K562 (cell line): ENCODE measurements at regions not wholly inside any gene's neighbourhood (a gene's known extent, or its start where the extent isn't known, plus 50 kb on each side); places are given as distances from the start of the nearest gene placed in this dataset.

Experiments used
- ATAC-seq: fragments of 200-7000 bp; cut with Tn5 transposase; 3 replicates; pipeline ENCODE4 v1.9.1; 2020; ENCODE audit warnings: moderate library complexity
- BruUV-seq: library from RNA; stranded (reverse); fragments of 400-500 nt; replicated peaks from 2 replicates; lab custom pipeline; 2021; lab: Mats Ljungman, UMichigan
- CTCF ChIA-PET: fragments of 300-600 bp; formaldehyde crosslinking; extraction: SDS; loops from one replicate; lab custom pipeline; 2021; ENCODE audit warnings: low intra/inter-chr PET ratio; lab: Yijun Ruan, JAX
- POLR2A ChIA-PET: fragments of 300-600, 350-650 bp; sonication (Branson Sonifier 250); formaldehyde crosslinking; extraction: SDS; loops from one replicate; lab custom pipeline; 2021; ENCODE audit warnings: antibody characterized with exemption, inconsistent platforms; lab: Yijun Ruan, JAX
- DNase-seq, 4 experiments: peaks; one replicate each; pipeline versions ENCODE4 v3.0.0 to v3.0.0-alpha.2; 2011 to 2018; ENCODE audit warnings: low spot score in 3 of 4, mixed read lengths in 3 of 4; ENCODE audit errors: extremely low read depth in 1 of 4
- FAIRE-seq: peaks from 2 replicates; lab custom pipeline; 2011; peaks lifted over from hg19 to GRCh38; lab: Jason Lieb, UNC
- H2AFZ ChIP-seq: 2 replicates; pipeline ENCODE4 v1.6.0; 2011; ENCODE audit warnings: low read depth, low read length, control low read depth, inconsistent platforms
- H3K27ac ChIP-seq: fragments of 200-600 bp; 3 replicates; pipeline ENCODE4 v1.8.0; 2011; ENCODE audit warnings: low read depth, mild to moderate bottlenecking, control low read depth, inconsistent platforms, low read length, moderate library complexity, mixed read lengths; ENCODE audit errors: extremely low read depth
- H3K27me3 ChIP-seq, 2 experiments: fragments of 300-600 bp in 1 of 2; 2 replicates in 1 of 2; 3 replicates in 1 of 2; pipeline versions ENCODE4 v1.6.0 to v1.8.0; 2011; ENCODE audit warnings: inconsistent platforms in 2 of 2, low read length in 2 of 2, mild to moderate bottlenecking in 1 of 2, mixed read lengths in 1 of 2, moderate library complexity in 1 of 2; ENCODE audit not compliant: control insufficient read depth in 2 of 2, insufficient read depth in 2 of 2
- H3K36me3 ChIP-seq: fragments of 300-600 bp; 3 replicates; pipeline ENCODE4 v1.8.0; 2011; ENCODE audit warnings: mild to moderate bottlenecking, low read length, inconsistent platforms; ENCODE audit not compliant: control insufficient read depth, insufficient read depth
- H3K4me1 ChIP-seq, 2 experiments: fragments of 200-600 bp in 1 of 2; replicated peaks in 1 of 2; 2 replicates in 1 of 2; 3 replicates in 1 of 2; pipeline versions ENCODE4 v1.5.1 to v1.8.0; 2011; ENCODE audit warnings: inconsistent platforms in 2 of 2, low read length in 2 of 2, mild to moderate bottlenecking in 1 of 2, mixed read lengths in 1 of 2, moderate library complexity in 1 of 2; ENCODE audit not compliant: control insufficient read depth in 2 of 2, insufficient read depth in 2 of 2
- H3K4me2 ChIP-seq: 2 replicates; pipeline ENCODE4 v1.6.1; 2011; ENCODE audit warnings: low read length, control low read depth, inconsistent platforms, mixed read lengths; ENCODE audit not compliant: insufficient read depth
- H3K4me3 ChIP-seq: fragments of 200-600 bp; sonication (generic), shearing (Covaris generic); 2 replicates; pipeline ENCODE4 v1.5.1; 2016; ENCODE audit warnings: control low read depth, inconsistent platforms
- H3K79me2 ChIP-seq: fragments of 200-600 bp; 3 replicates; pipeline ENCODE4 v1.8.0; 2011; ENCODE audit warnings: low read length, inconsistent platforms; ENCODE audit not compliant: control insufficient read depth, insufficient read depth
- H3K9ac ChIP-seq, 2 experiments: 2 replicates each; pipeline versions ENCODE4 v1.6.0 to v1.6.1; 2011; ENCODE audit warnings: low read depth in 2 of 2, low read length in 2 of 2, control low read depth in 1 of 2, inconsistent platforms in 1 of 2, mild to moderate bottlenecking in 1 of 2, mixed read lengths in 1 of 2; ENCODE audit not compliant: insufficient read depth in 1 of 2
- H3K9me1 ChIP-seq: one replicate; pipeline ENCODE4 v1.6.0; 2011; ENCODE audit warnings: inconsistent platforms, mild to moderate bottlenecking, low read length, moderate library complexity; ENCODE audit not compliant: control insufficient read depth, insufficient read depth
- H3K9me3 ChIP-seq: replicated peaks from 2 replicates; pipeline ENCODE4 v1.5.1; 2011; ENCODE audit warnings: low read depth, low read length, inconsistent platforms; ENCODE audit not compliant: control insufficient read depth, insufficient read depth
- H4K20me1 ChIP-seq: replicated peaks from 2 replicates; pipeline ENCODE4 v1.6.1; 2011; ENCODE audit warnings: low read length, inconsistent platforms, mixed read lengths; ENCODE audit not compliant: control insufficient read depth, insufficient read depth
- MEIS2 ChIP-seq: fragments of 450-650 bp; IDR thresholded peaks from 2 replicates; pipeline ENCODE4 v1.6.1; 2014; ENCODE audit warnings: mild to moderate bottlenecking; ENCODE audit not compliant: partially characterized antibody
- POLR2H ChIP-seq: IDR thresholded peaks from 2 replicates; pipeline ENCODE4 v1.6.1; 2016; ENCODE audit warnings: missing genetic modification characterization, low read depth, mild to moderate bottlenecking, control low read depth, missing compliant biosample characterization, moderate library complexity
- RUNX1 ChIP-seq: sonication (generic); IDR thresholded peaks from 2 replicates; pipeline ENCODE4 v1.6.1; 2016; ENCODE audit warnings: antibody characterized with exemption, low read depth
- ZC3H11A ChIP-seq: IDR thresholded peaks from 2 replicates; pipeline ENCODE4 v1.6.1; 2012; ENCODE audit warnings: low read depth, low read length, improper control_type of control experiment
- WGBS: fragments of 100-300 bp; shearing (Covaris generic); methylation state at CpG from one replicate; pipeline ENCODE4 v1.1.6; 2016; ENCODE audit warnings: low coverage, mixed read lengths; ENCODE audit not compliant: insufficient coverage; ENCODE audit errors: missing lambda C conversion rate; 5-methylcytosine and 5-hydroxymethylcytosine counted together
- in situ Hi-C: fragments of 300-500 bp; cut with MboI; formaldehyde crosslinking; loops from 4 replicates; pipeline ENCODE4 v1.15.0; 2018; ENCODE audit warnings: inconsistent platforms, mixed read lengths
- intact Hi-C: fragments of 100-400 bp; cut with micrococcal nuclease; formaldehyde crosslinking; loops from 2 replicates; pipeline ENCODE4 v1.14.2; 2022
- TF ChIP-seq, protein P1 (sequence below): conservative IDR thresholded peaks from 2 replicates; pipeline ENCODE4 v1.6.1; 2011; ENCODE audit warnings: low read depth, mild to moderate bottlenecking, low read length; ENCODE audit not compliant: control insufficient read depth

DNA sequence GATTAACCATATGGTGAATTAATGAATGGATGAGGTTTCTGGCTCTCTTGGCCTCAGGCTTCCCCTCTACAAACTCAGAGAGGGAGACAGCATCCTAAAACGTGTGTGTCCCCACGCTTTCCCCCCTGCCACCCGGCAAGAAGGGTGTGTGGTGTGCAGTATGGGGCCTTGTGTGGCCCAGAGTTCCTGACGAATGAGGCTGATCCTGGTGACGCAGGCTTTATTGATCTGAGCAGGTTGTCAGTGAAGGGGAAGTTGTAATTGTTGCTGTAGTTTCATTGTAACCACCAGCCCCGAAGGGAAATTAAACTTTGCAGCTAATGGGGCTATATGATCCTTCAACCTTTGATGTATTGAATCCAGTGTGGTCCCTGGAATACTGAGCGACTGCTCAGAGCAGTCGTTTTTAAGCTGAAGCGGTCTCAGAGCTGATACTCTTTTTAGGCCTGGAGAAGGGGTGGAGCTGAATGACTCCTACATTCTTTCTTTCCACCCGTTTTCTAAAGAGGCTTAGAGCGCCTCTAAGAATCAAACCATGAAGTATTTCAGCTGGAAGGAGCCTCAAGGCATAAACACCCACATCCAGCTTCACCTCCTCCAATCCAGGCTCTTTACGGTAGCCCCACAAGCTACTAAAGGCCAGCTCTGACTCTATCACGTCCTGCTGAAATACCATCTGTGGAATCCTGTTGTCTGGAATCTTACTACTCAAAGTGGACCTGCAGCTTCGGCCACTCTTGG is 284.7 kb downstream of the MIAT start:
- no TSS peak for BruUV-seq
- H3K4me3 ChIP-seq, result no peak overlapping the region
- intact Hi-C loops, result no loop called here
- TF ChIP-seq, protein P1, sequence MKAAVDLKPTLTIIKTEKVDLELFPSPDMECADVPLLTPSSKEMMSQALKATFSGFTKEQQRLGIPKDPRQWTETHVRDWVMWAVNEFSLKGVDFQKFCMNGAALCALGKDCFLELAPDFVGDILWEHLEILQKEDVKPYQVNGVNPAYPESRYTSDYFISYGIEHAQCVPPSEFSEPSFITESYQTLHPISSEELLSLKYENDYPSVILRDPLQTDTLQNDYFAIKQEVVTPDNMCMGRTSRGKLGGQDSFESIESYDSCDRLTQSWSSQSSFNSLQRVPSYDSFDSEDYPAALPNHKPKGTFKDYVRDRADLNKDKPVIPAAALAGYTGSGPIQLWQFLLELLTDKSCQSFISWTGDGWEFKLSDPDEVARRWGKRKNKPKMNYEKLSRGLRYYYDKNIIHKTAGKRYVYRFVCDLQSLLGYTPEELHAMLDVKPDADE, result no peak
- TF ChIP-seq RUNX1 (no peak), MEIS2 (no peak), POLR2H (tag) (no peak), ZC3H11A (no peak)
- H3K9ac ChIP-seq, result no peak overlapping the region
- POLR2A ChIA-PET, result no interaction called here
- H3K79me2 ChIP-seq, result no peaks in the 10 kb centered on the region
- CTCF ChIA-PET, result no interaction called here
- no peaks in the 10 kb centered on the region; the same call in 1 of the 2 replicates for H4K20me1 ChIP-seq
- ATAC-seq (no peak), DNase-seq (no peak), FAIRE-seq (no peak)
- no peaks in the 10 kb centered on the region for H3K36me3 ChIP-seq
- 0% methylated on average over 14 of the region's 14 CpGs for WGBS
- H3K27me3 ChIP-seq, result no peaks in the 10 kb centered on the region
- no peaks in the 10 kb centered on the region for H3K9me1 ChIP-seq
- no peak overlapping the region for H3K27ac ChIP-seq
- no peaks in the 10 kb centered on the region for H3K9me3 ChIP-seq
- in situ Hi-C loops, result no loop called here
- no peak overlapping the region for H2AFZ ChIP-seq
- H3K4me2 ChIP-seq, result no peak overlapping the region
- no peaks in the 10 kb centered on the region for H3K4me1 ChIP-seq
